IPS DF 6.9 (cell line): ENCODE measurements at regions not wholly inside any gene's neighbourhood (a gene's known extent, or its start where the extent isn't known, plus 50 kb on each side); places are given as distances from the start of the nearest gene placed in this dataset.

Experiments
- DNase-seq: peaks from one replicate; pipeline ENCODE4 v3.0.0-alpha.2; 2013; ENCODE audit warnings: low read depth, low spot score
- H3K27ac ChIP-seq: one replicate; pipeline ENCODE4 v1.5.1; 2013; ENCODE audit warnings: low read length, control low read depth
- H3K27me3 ChIP-seq: 2 replicates; pipeline ENCODE4 v1.6.1; 2013; ENCODE audit warnings: mild to moderate bottlenecking, low read length; ENCODE audit not compliant: control insufficient read depth, insufficient read depth
- H3K36me3 ChIP-seq: 2 replicates; pipeline ENCODE4 v1.6.1; 2013; ENCODE audit warnings: low read length; ENCODE audit not compliant: control insufficient read depth, insufficient read depth
- H3K4me1 ChIP-seq: 2 replicates; pipeline ENCODE4 v1.6.1; 2013; ENCODE audit warnings: low read length; ENCODE audit not compliant: control insufficient read depth, insufficient read depth
- H3K4me3 ChIP-seq: 2 replicates; pipeline ENCODE4 v1.5.1; 2013; ENCODE audit warnings: mild to moderate bottlenecking, low read length
- H3K9me3 ChIP-seq: 2 replicates; pipeline ENCODE4 v1.6.1; 2013; ENCODE audit warnings: low read length, inconsistent platforms; ENCODE audit not compliant: control insufficient read depth, insufficient read depth
- WGBS: extraction: QIAGEN DNeasy Blood & Tissue Kit; methylation state at CpG from one replicate; pipeline ENCODE4 v1.1.7; 2013; ENCODE audit warnings: mixed read lengths, missing lambda C conversion rate; ENCODE audit not compliant: insufficient read length, insufficient coverage; 5-methylcytosine and 5-hydroxymethylcytosine counted together

DNA sequence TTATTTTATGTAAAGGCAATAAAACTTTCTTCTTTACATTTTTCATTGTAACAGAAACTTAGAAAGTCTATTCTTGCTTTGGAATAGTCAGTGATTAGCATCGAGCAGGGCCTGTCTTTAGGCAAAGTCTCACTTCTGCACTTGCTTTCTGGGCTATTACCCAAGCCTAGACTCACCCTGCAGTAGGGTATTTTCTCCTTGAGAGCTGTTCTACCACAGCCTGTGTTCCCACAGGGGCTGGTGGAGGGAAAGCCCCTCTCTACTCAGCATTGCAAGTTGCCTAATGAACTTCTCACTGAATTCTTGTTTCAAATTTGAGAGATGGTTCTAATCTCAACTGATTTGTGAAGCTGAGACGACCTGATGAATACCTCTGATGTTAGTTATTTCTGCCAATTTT lies 111.7 kb upstream of the KLHL14 start:
- WGBS = no CpG with 5 or more reads among the region's 2 CpGs
- H3K36me3 ChIP-seq = no peaks in the 10 kb centered on the region

DNA sequence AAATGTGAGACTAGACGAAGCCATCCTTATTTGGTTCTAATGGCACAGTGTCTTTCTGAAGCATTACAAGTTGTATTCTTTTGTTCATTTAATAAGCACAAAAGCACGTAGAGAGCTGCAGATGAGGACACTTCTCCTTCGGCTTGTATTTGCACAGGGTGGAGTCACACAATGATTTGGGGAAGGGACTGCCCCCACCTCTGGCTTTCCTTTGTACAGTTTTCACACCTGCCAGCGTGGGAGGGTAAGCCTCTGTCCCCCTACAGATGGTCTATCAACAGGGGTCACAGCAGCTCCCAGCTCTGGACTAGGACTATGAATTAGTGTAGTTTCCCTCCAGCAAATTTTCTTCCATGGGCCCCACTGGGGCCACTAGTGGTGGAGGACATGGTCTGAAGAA lies 108.2 kb upstream of the KLHL14 start:
- Histone ChIP-seq H3K36me3 (no peaks in the 10 kb centered on the region), H3K27ac (no peak overlapping the region), H3K4me3 (no peak overlapping the region), H3K9me3 (no peaks in the 10 kb centered on the region), H3K27me3 (no peaks in the 10 kb centered on the region), H3K4me1 (no peaks in the 10 kb centered on the region)
- DNase-seq = no peak
- no CpG with 5 or more reads among the region's 4 CpGs for WGBS

More for the DNA sequence above, 111.7 kb upstream of the KLHL14 start:
- no peaks in the 10 kb centered on the region; the same call in 1 of the 2 replicates for H3K4me1 ChIP-seq
- H3K27ac ChIP-seq = no peak overlapping the region
- no peak overlapping the region for H3K4me3 ChIP-seq
- no peaks in the 10 kb centered on the region for H3K9me3 ChIP-seq
- no peaks in the 10 kb centered on the region for H3K27me3 ChIP-seq
- no peak for DNase-seq

DNA sequence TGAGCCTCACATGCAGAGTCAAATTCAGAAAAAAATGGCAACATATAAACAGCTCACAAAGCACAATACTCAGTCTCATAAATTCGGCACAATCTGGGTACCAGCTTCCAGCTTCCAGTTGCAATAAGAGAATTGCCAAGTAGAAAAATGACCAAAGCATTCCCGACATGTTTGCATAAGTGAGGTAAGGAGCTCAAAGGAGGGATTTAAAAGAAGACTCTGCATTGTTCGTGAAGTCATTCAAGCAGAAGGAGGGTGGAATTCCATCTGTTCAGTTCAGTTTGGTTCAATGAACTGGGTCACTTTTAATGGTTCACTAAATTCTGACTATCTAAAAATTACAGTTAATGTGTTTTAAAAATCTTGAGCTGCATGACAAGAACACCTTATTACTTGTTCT lies 106.7 kb upstream of the KLHL14 start:
- H3K27ac ChIP-seq = no peak overlapping the region
- H3K4me1 ChIP-seq = no peaks in the 10 kb centered on the region
- H3K4me3 ChIP-seq = no peak overlapping the region
- no peaks in the 10 kb centered on the region for H3K9me3 ChIP-seq
- no peak for DNase-seq
- WGBS = no CpG with 5 or more reads among the region's 3 CpGs
- no peaks in the 10 kb centered on the region for H3K27me3 ChIP-seq
- no peaks in the 10 kb centered on the region for H3K36me3 ChIP-seq

DNA sequence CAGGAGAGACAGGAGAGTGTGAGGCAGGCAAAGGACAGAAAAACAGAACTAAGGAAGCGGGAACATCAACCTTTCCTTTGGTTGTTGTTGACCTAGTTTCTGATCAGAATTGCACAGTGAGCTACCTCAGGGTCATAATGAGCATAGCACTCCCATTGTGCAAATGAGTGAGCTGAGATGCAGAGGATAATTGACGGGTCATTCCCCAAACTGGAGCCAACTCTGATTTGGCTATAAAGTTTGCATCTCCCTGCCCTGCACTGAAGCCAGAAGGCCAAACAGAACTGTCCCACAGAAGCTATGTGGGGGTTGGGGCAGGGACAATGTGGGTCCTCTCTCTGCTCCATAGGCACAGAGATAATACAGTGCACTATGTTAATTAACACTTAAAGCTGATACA lies 105.6 kb upstream of the KLHL14 start:
- no peak for DNase-seq
- no peaks in the 10 kb centered on the region for H3K4me1 ChIP-seq
- WGBS = no CpG with 5 or more reads among the region's 2 CpGs
- no peaks in the 10 kb centered on the region for H3K27me3 ChIP-seq
- H3K36me3 ChIP-seq = no peaks in the 10 kb centered on the region
- H3K27ac ChIP-seq = no peak overlapping the region
- no peak overlapping the region for H3K4me3 ChIP-seq
- no peaks in the 10 kb centered on the region for H3K9me3 ChIP-seq

DNA sequence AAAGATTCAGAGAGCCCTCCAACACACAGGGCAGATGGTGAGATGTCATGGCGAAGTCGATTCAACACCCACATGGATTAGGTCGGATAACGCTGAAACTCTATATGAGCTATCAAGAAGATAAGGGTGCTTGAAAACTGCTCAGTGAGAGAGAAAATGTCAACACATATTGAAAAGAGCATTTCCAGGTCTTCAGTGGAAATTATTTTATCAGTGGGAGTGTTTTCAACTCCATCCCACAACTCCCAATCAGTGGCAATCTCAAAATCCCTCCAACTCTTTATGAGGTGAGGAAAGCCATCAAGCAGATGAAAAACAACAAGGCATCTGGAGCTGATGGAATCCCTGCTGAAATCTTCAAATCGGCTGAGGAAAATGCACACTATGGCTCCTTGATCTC lies 104.5 kb upstream of the KLHL14 start:
- H3K4me1 ChIP-seq = no peaks in the 10 kb centered on the region
- WGBS = no CpG with 5 or more reads among the region's 5 CpGs
- no peak overlapping the region for H3K4me3 ChIP-seq
- H3K9me3 ChIP-seq = no peaks in the 10 kb centered on the region
- H3K27ac ChIP-seq = no peak overlapping the region
- H3K36me3 ChIP-seq = no peaks in the 10 kb centered on the region
- DNase-seq = no peak
- H3K27me3 ChIP-seq = no peaks in the 10 kb centered on the region

DNA sequence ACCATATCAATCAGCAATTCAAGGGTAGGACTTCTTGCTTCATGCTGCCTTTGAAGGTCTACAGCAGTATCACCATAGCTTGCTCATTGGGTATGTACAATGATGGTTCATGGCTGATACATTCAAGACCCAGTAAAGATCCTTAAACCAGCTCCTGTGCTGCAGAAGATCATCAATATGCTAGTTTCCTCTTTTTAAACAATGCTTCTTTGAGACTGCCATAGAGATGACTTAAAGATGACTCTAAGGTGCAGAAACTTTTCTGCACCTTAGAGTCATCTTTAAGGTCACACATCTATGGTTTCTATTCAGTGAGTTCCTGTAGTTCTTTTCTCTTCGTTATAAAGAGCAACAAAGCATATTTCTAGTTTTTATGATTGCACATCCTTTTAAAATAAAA lies 102.8 kb upstream of the KLHL14 start:
- no CpG with 5 or more reads among the region's 1 CpG for WGBS
- H3K27ac ChIP-seq = no peak overlapping the region

DNA sequence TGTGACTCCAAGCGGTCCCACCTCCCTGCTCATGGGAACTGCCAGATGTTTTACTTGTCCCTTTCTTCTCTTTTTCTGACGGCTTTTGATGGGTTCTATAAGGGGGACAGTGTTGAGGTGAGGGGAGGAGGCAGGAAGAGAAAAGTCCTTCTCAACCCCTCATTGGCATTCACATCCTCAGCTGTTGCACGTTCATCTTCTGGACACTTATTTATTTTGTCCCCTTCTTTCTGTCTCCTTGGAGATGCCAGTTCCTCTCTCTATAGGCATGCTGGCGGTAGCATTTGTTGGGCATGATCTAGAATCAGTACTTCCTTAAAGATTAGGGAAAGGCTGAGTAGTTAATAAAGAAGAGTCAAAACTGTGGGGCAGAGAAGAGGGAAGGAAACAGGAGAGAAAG lies 99.0 kb upstream of the KLHL14 start:
- peaks cover 1% of the 10 kb centered on the region; the same call in 1 of the 2 replicates for H3K4me1 ChIP-seq
- no CpG with 5 or more reads among the region's 4 CpGs for WGBS
- DNase-seq = no peak
- no peaks in the 10 kb centered on the region for H3K9me3 ChIP-seq
- no peaks in the 10 kb centered on the region for H3K36me3 ChIP-seq
- H3K27me3 ChIP-seq = no peaks in the 10 kb centered on the region
- no peak overlapping the region for H3K27ac ChIP-seq
- H3K4me3 ChIP-seq = no peak overlapping the region

More for the DNA sequence above, 102.8 kb upstream of the KLHL14 start:
- Histone ChIP-seq H3K9me3 (no peaks in the 10 kb centered on the region), H3K4me3 (no peak overlapping the region), H3K36me3 (no peaks in the 10 kb centered on the region), H3K4me1 (no peaks in the 10 kb centered on the region), H3K27me3 (no peaks in the 10 kb centered on the region)
- DNase-seq = no peak

DNA sequence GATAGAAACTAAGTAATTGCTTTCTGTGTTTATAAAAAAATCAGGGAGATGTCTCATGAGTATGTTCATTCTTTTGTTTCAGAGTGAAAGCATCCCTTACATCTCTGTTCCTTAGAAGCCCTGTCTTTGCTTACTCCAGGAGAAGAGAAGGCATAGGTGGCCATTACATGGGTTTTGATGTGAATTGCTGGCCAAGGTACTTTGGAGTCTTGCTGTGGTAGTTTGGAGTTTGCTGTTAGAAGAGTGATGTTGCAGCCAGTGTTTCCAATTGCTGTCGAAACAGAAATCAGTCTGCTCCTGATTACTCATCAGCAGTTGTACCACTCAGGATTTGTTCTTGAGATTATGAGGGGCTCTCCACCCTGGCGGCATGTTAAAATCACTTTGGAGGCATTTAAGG lies 97.8 kb upstream of the KLHL14 start:
- no peak for DNase-seq
- Histone ChIP-seq H3K36me3 (no peaks in the 10 kb centered on the region), H3K9me3 (no peaks in the 10 kb centered on the region), H3K4me3 (no peak overlapping the region), H3K27me3 (no peaks in the 10 kb centered on the region), H3K4me1 (peaks cover 1% of the 10 kb centered on the region; the same call in 1 of the 2 replicates), H3K27ac (no peak overlapping the region)
- WGBS = no CpG with 5 or more reads among the region's 2 CpGs

DNA sequence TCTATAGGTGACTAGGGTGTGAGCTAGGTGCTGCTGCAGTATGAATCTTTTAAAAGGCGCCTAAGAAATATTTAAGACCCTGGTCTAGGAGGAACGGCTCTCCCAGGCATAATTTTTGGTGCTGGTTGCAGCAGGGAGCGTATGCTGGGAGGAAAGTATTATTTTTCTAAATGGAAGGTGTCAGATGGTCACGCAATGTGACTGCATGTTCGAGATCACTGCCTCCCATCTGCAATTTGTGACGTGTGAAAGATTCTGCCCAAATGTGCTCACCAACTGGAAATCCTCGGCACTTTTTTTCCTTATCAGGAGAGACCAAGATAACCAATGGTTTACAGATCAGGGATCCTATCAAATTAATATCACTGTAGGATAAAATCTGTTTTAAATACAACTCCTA lies 95.6 kb upstream of the KLHL14 start:
- Histone ChIP-seq H3K4me3 (no peak overlapping the region), H3K36me3 (no peaks in the 10 kb centered on the region), H3K27ac (no peak overlapping the region), H3K4me1 (peaks cover 1% of the 10 kb centered on the region; the same call in 1 of the 2 replicates), H3K27me3 (no peaks in the 10 kb centered on the region), H3K9me3 (no peaks in the 10 kb centered on the region)
- DNase-seq = no peak
- WGBS = no CpG with 5 or more reads among the region's 7 CpGs

DNA sequence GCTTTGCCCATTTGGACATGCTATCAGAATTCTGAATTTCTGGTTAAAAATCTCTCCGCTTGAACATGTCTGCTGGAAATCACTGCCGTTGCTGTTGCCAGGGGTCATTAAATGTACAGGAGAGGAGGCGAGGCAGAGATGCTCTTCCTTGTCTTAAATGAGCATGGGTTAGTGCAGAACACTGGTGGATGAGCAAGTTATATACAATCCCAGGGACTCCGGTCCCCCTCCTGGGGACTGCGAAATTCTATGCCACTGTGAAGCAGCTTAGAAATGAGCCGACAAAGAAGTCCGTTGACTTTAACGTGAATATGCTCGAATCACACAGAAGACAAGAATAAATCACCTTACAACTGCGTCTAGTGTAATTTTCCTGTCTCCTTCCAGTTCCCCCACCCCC lies 95.1 kb upstream of the KLHL14 start:
- no peaks in the 10 kb centered on the region for H3K36me3 ChIP-seq
- H3K27ac ChIP-seq = no peak overlapping the region
- no CpG with 5 or more reads among the region's 10 CpGs for WGBS
- no peaks in the 10 kb centered on the region for H3K9me3 ChIP-seq
- DNase-seq = no peak
- peaks cover 1% of the 10 kb centered on the region; the same call in 1 of the 2 replicates for H3K4me1 ChIP-seq
- no peak overlapping the region for H3K4me3 ChIP-seq
- no peaks in the 10 kb centered on the region for H3K27me3 ChIP-seq

DNA sequence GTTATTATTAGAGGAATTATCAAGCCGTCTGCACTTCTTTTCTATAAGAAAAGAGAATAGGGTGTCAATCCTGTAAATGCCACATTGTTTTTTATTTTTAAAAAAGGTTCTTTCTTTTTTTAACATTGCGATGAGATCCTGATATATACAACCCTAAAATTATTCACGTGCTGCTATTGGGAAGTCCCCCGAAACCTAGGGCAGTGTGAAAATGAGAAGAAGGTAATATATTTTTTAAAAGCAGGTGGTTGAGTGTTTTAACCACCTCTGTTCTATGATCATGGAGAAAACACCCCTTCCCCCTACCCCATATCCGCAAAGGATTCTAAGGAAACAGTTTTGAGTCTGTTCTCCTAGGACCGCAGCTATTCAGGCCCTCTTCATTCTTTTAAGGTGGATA lies 94.5 kb upstream of the KLHL14 start:
- no peak overlapping the region for H3K27ac ChIP-seq
- no peak for DNase-seq
- H3K4me3 ChIP-seq = no peak overlapping the region
- H3K9me3 ChIP-seq = no peaks in the 10 kb centered on the region
- no peaks in the 10 kb centered on the region for H3K36me3 ChIP-seq
- peaks cover 1% of the 10 kb centered on the region; the same call in 1 of the 2 replicates for H3K4me1 ChIP-seq
- no CpG with 5 or more reads among the region's 6 CpGs for WGBS
- no peaks in the 10 kb centered on the region for H3K27me3 ChIP-seq
